ENCODE measurements at regions not wholly inside any gene's neighbourhood (a gene's known extent, or its start where the extent isn't known, plus 50 kb on each side); places are given as distances from the start of the nearest gene placed in this dataset.

- no peak for TF ChIP-seq CTCF (IDR thresholded peaks at IDR 0.05; ENCODE audit: control insufficient read depth, insufficient read depth, low read depth, low read length, missing control alignments)
- no peak for DNase-seq (ENCODE audit: low read depth)
- no peak overlapping the region for H3K4me3 ChIP-seq (ENCODE audit: control insufficient read depth, low read depth, low read length)
These were observed 97.8 kb downstream of the MRPL36 start for GRCh38 chr5:1701884-1702283.

- no peak for TF ChIP-seq CTCF (IDR thresholded peaks at IDR 0.05; ENCODE audit: control insufficient read depth, insufficient read depth, low read depth, low read length, missing control alignments)
- no peak overlapping the region for H3K4me3 ChIP-seq (ENCODE audit: control insufficient read depth, low read depth, low read length)
- DNase-seq (ENCODE audit: low read depth), result no peak
These were observed 98.3 kb downstream of the MRPL36 start for GRCh38 chr5:1701216-1701864.

GRCh38 chr5:1699394-1699793 lies 100.2 kb downstream of the MRPL36 start:
- TF ChIP-seq CTCF (IDR thresholded peaks at IDR 0.05; ENCODE audit: control insufficient read depth, insufficient read depth, low read depth, low read length, missing control alignments), result no peak
- DNase-seq (ENCODE audit: low read depth), result no peak

GRCh38 chr5:1698589-1699316 lies 100.9 kb downstream of the MRPL36 start:
- TF ChIP-seq CTCF (IDR thresholded peaks at IDR 0.05; ENCODE audit: control insufficient read depth, insufficient read depth, low read depth, low read length, missing control alignments), result no peak
- no peak for DNase-seq (ENCODE audit: low read depth)
- H3K4me3 ChIP-seq (ENCODE audit: control insufficient read depth, low read depth, low read length), result no peak overlapping the region

More at GRCh38 chr5:1699394-1699793, 100.2 kb downstream of the MRPL36 start:
- H3K4me3 ChIP-seq (ENCODE audit: control insufficient read depth, low read depth, low read length), result no peak overlapping the region

GRCh38 chr5:1692381-1692780 lies 107.3 kb downstream of the MRPL36 start:
- DNase-seq (ENCODE audit: low read depth), result no peak
- no peak overlapping the region for H3K4me3 ChIP-seq (ENCODE audit: control insufficient read depth, low read depth, low read length)
- no peak for TF ChIP-seq CTCF (IDR thresholded peaks at IDR 0.05; ENCODE audit: control insufficient read depth, insufficient read depth, low read depth, low read length, missing control alignments)

GRCh38 chr5:1687301-1687970 lies 112.2 kb downstream of the MRPL36 start:
- DNase-seq (ENCODE audit: low read depth), result no peak
- TF ChIP-seq CTCF (IDR thresholded peaks at IDR 0.05; ENCODE audit: control insufficient read depth, insufficient read depth, low read depth, low read length, missing control alignments), result no peak
- H3K4me3 ChIP-seq (ENCODE audit: control insufficient read depth, low read depth, low read length), result no peak overlapping the region

Measured in AG09309 (cell line).